ENCODE measurements at regions not wholly inside any gene's neighbourhood (a gene's known extent, or its start where the extent isn't known, plus 50 kb on each side); places are given as distances from the start of the nearest gene placed in this dataset.

- in situ Hi-C loops (cut with MboI) = no loop called here
- Histone ChIP-seq H3K36me3 (ENCODE audit: control insufficient read depth, insufficient read depth, low read length) (no peaks in the 10 kb centered on the region), H3K9ac (ENCODE audit: insufficient read depth in 1 of 2, low read depth in 2 of 2, low read length in 2 of 2) (no peak overlapping the region)
These were observed 651.9 kb upstream of the BCHE start for GRCh38 chr3:166488977-166489672.

More at GRCh38 chr3:166488977-166489672, 651.9 kb upstream of the BCHE start:
- H2AFZ ChIP-seq (ENCODE audit: low read depth, low read length) = no peak overlapping the region
- H3K27me3 ChIP-seq (ENCODE audit: control insufficient read depth in 2 of 2, insufficient read depth in 2 of 2, low read length in 2 of 2) = no peaks in the 10 kb centered on the region
- no peaks in the 10 kb centered on the region for H3K79me2 ChIP-seq (ENCODE audit: control insufficient read depth, insufficient read depth, low read length)
- H3K9me3 ChIP-seq (replicated peaks; ENCODE audit: control insufficient read depth, insufficient read depth, low read depth, low read length) = no peaks in the 10 kb centered on the region
- no peak for ATAC-seq
- no peak for TF ChIP-seq ZNF347 (CRISPR knock-in tag; IDR thresholded peaks at IDR 0.05; ENCODE audit: low read depth)
- TF ChIP-seq NUFIP1 (IDR thresholded peaks at IDR 0.05; ENCODE audit: partially characterized antibody) = no peak
- TF ChIP-seq FUS (optimal IDR thresholded peaks at IDR 0.05; ENCODE audit: low read depth, low read length) = no peak
- TF ChIP-seq USF2 (CRISPR knock-in tag; IDR thresholded peaks at IDR 0.05) = no peak
- no peak for TF ChIP-seq SMARCC2 (IDR thresholded peaks at IDR 0.05; ENCODE audit: low read depth)
- TF ChIP-seq MIER1 (IDR thresholded peaks at IDR 0.05; ENCODE audit: low read depth) = no peak
- TF ChIP-seq STAG1 (CRISPR knock-in tag; IDR thresholded peaks at IDR 0.05; ENCODE audit: borderline replicate concordance) = no peak
- no peak for TF ChIP-seq NRF1 (conservative IDR thresholded peaks at IDR 0.05 in 1 of 2, IDR thresholded peaks at IDR 0.05 in 1 of 2)
- TF ChIP-seq AFF1 (IDR thresholded peaks at IDR 0.05; ENCODE audit: low read depth in 1 of 2, partially characterized antibody in 2 of 2) = no peak
- TF ChIP-seq HNRNPK (IDR thresholded peaks at IDR 0.05; ENCODE audit: low read depth, low read length, poor library complexity, severe bottlenecking) = no peak
- no peak overlapping the region for H3K27ac ChIP-seq (ENCODE audit: extremely low read depth, low read depth, low read length)
- intact Hi-C loops (cut with micrococcal nuclease) = no loop called here
- BruUV-seq (replicated peaks) = no TSS peak
- no peak for DNase-seq (ENCODE audit: extremely low read depth in 1 of 4, low spot score in 3 of 4)
- no peak overlapping the region for H3K4me3 ChIP-seq
- 7% methylated on average over 5 of the region's 5 CpGs for WGBS (ENCODE audit: insufficient coverage, low coverage, missing lambda C conversion rate)
- POLR2A ChIA-PET = no interaction called here
- H3K4me2 ChIP-seq (ENCODE audit: insufficient read depth, low read length) = no peak overlapping the region
- FAIRE-seq = no peak
- no peaks in the 10 kb centered on the region for H3K4me1 ChIP-seq (replicated peaks in 1 of 2; ENCODE audit: control insufficient read depth in 2 of 2, insufficient read depth in 2 of 2, low read length in 2 of 2)
- CTCF ChIA-PET (ENCODE audit: low intra/inter-chr PET ratio) = no interaction called here
- no peaks in the 10 kb centered on the region for H4K20me1 ChIP-seq (replicated peaks; ENCODE audit: control insufficient read depth, insufficient read depth, low read length)
- no peaks in the 10 kb centered on the region for H3K9me1 ChIP-seq (ENCODE audit: control insufficient read depth, insufficient read depth, low read length)

Measured in K562 (cell line).